LNCaP clone FGC (cell line): ENCODE measurements at regions not wholly inside any gene's neighbourhood (a gene's known extent, or its start where the extent isn't known, plus 50 kb on each side); places are given as distances from the start of the nearest gene placed in this dataset.
"Not testable (repeated sequence)": the region's sequence is repeated elsewhere in the genome, so short reads cannot be mapped to it uniquely, and the experiment has no call there.

ENCODE experiments used
- DNase-seq: peaks from one replicate; pipeline ENCODE4 v3.0.0-alpha.2; 2011; ENCODE audit warnings: low read depth
- H3K4me3 ChIP-seq: 2 replicates; pipeline ENCODE4 v1.5.1; 2011; ENCODE audit warnings: mild to moderate bottlenecking, low read depth, low read length, control low read depth
- TF ChIP-seq, protein P1 (sequence below): IDR thresholded peaks from 2 replicates; pipeline ENCODE4 v1.5.1; 2012; ENCODE audit warnings: mild to moderate bottlenecking; ENCODE audit not compliant: control insufficient read depth, insufficient read depth; ENCODE audit errors: extremely low read depth

DNA sequence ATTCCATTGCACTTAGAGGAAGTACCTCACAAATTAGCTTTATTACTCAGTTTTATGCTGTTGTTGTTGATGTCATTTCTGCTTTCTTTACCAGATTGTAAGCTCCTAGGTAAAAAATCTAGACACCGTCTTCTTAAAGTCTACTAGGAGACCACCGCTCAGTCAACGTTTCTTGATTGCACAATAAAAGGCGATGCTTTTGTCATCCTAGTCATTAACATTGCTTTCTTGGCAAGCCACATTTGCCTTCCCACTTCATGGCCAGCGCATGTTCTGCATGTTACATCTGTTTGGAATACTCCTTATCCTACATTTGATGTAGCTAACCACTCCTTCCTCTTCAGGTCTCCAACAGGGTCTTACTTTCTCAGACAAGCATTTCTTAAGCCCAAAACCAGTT is 464.0 kb upstream of the TUSC1 start:
- TF ChIP-seq, protein P1, sequence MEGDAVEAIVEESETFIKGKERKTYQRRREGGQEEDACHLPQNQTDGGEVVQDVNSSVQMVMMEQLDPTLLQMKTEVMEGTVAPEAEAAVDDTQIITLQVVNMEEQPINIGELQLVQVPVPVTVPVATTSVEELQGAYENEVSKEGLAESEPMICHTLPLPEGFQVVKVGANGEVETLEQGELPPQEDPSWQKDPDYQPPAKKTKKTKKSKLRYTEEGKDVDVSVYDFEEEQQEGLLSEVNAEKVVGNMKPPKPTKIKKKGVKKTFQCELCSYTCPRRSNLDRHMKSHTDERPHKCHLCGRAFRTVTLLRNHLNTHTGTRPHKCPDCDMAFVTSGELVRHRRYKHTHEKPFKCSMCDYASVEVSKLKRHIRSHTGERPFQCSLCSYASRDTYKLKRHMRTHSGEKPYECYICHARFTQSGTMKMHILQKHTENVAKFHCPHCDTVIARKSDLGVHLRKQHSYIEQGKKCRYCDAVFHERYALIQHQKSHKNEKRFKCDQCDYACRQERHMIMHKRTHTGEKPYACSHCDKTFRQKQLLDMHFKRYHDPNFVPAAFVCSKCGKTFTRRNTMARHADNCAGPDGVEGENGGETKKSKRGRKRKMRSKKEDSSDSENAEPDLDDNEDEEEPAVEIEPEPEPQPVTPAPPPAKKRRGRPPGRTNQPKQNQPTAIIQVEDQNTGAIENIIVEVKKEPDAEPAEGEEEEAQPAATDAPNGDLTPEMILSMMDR = no peak
- H3K4me3 ChIP-seq = no peak overlapping the region
- DNase-seq = no peak

DNA sequence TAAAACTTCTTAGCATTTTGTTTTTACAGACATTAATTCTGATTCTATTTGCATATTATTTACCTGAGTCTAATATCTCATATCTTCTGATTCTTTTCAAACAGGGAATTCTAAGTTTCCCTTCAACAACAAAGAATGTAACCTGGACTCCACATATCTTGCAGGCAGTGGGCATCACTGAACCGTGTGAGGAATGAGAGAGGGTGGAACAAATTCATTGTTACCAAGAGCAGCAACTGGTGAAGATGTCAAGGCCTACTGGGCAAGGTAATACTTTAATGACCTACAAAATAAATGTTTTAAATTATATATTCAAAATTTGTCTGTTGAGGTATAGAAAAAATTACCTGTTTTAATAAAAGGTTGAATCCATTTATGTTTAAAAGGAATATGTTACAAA is 455.3 kb upstream of the TUSC1 start:
- no peak for DNase-seq
- H3K4me3 ChIP-seq = no peak overlapping the region
- TF ChIP-seq, protein P1 = no peak

DNA sequence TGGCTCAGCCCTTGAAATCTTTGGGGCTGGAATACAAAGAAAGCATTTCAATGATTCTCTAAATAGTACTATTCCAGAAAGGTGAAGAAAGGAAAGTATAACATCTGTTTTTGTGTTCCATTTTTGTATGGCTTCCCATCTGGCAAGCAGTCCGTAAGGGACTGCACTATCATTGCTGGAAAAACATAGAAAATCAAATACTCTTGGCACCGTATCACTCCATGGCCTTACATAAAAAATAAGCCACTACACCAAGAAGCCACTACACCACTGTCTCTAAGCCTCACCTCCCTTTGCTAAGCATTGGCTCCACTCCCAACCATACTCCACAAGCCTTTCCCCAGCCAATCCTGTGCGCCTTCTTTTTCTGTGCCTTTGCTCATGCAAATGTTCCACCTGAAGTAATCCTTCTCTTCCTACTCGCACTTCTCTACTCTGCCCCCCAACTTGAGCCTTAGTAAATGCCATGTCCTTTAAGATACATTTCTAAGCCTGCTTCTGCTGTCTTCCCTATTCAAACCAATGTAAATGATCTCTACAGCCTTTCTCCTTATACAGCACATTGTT is 454.6 kb upstream of the TUSC1 start:
- no peak for DNase-seq
- TF ChIP-seq, protein P1 = no peak
- no peak overlapping the region for H3K4me3 ChIP-seq

DNA sequence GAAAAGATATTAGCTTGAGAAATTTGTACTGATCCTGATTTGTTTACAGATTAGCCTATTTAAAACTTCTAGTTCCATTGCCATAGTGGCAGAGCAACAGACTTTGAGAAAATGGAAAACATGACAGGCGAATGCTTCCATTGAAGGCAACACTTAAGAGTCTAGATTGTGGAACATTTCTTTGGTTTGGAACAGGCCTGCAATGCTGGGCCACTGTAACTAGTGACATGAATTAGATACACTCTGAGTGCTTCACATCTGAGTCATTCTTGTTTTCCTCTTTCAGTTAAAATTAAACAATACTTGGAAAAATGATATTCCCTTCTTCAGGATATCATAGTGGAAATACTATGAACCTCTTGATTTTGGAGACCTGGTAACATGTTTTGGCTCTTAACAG is 453.6 kb upstream of the TUSC1 start:
- no peak for DNase-seq
- TF ChIP-seq, protein P1 = no peak
- no peak overlapping the region for H3K4me3 ChIP-seq

DNA sequence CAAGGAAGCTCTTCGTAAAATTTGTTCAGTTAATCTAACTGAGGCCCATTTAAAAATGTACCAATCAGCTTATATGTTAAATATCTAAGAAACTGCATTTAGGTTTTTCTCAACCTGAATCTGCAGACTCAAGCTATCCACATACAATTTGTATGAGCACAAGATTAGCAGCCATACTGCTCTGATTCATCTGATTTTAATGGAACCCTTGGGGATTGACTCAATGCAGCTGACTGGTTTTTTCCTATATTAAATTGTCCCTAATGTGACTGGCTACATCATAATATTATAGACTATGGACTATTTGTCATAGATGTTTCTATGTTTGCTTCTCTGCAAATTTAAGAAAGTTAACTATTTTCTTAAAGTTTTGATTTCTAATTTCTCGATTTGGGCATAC is 451.0 kb upstream of the TUSC1 start:
- DNase-seq = no peak
- TF ChIP-seq, protein P1 = no peak
- H3K4me3 ChIP-seq = no peak overlapping the region

DNA sequence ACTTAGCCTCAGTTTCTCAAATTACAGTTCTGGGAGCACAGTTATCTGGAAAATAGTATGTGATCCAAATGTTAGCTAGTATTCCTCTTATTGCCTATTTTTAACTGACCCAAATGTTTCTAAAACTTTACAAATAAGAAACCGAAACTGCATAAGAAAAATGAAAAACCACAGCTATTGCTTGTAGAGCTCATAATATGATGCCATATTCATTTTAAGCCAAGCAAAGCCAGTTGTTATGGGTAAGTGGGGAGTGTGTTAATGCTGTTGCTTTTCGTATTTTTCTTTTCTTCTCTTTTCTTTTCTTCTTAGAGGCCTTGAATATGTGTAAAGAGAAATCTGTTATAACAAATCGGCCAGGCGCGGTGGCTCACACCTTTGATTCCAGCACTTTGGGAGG is 447.4 kb upstream of the TUSC1 start:
- H3K4me3 ChIP-seq = no peak overlapping the region
- no peak for DNase-seq
- TF ChIP-seq, protein P1 = no peak

DNA sequence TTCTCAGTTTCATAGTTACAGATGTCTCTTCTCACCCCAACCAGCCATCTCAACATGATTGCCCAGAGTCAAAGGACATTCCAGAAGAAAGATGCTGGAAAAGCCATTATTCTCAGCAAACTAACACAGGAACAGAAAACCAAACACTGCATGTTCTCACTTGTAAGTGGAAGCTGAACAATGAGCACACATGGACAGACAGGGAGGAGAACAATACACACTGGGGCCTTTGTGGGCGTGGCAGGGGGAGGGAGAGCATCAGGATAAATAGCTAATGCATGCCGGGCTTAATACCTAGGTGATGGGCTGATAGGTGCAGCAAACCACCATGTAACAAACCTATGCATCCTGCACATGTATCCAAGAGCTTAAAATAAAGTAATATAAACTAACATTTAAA is 437.8 kb upstream of the TUSC1 start:
- not testable (repeated sequence) for H3K4me3 ChIP-seq, DNase-seq
